ENCODE measurements at regions not wholly inside any gene's neighbourhood (a gene's known extent, or its start where the extent isn't known, plus 50 kb on each side); places are given as distances from the start of the nearest gene placed in this dataset.

GRCh38 chr4:166323250-166323649, 450.2 kb downstream of the TLL1 start:
- Histone ChIP-seq H3K9me3 (ENCODE audit: low read depth, low read length, poor library complexity, severe bottlenecking) (no peaks in the 10 kb centered on the region), H3K27ac (ENCODE audit: low read depth, low read length, poor library complexity, severe bottlenecking) (no peak overlapping the region), H3K4me3 (ENCODE audit: low read depth, low read length, poor library complexity, severe bottlenecking) (no peak overlapping the region), H3K27me3 (replicated peaks; ENCODE audit: insufficient read depth, low read depth, low read length, poor library complexity) (no peaks in the 10 kb centered on the region), H3K4me1 (ENCODE audit: insufficient read depth, low read length, poor library complexity, severe bottlenecking) (no peaks in the 10 kb centered on the region), H3K36me3 (ENCODE audit: insufficient read depth, low read length, poor library complexity, severe bottlenecking) (no peaks in the 10 kb centered on the region)
- ChIA-PET POLR2A (ENCODE audit: low non-redundant PET) (no interaction called here), CTCF (no interaction called here)
- no TSS peak for BruUV-seq (replicated peaks)
- TF ChIP-seq EZH2 (IDR thresholded peaks at IDR 0.05; ENCODE audit: borderline replicate concordance, low read depth, low read length, poor library complexity, severe bottlenecking), result no peak
- no peak for TF ChIP-seq CTCF (conservative IDR thresholded peaks at IDR 0.05; ENCODE audit: low read depth, low read length)
- no peak for DNase-seq (ENCODE audit: low spot score)
- intact Hi-C loops (cut with micrococcal nuclease; ENCODE audit: unreplicated experiment), result loop anchor here (5.0 kb wide), 1 partner anchor 269 kb away; no protein-coding TSS in a partner anchor

- intact Hi-C loops (cut with micrococcal nuclease; ENCODE audit: unreplicated experiment), result loop anchor here (5.0 kb wide), 1 partner anchor 268 kb away; no protein-coding TSS in a partner anchor
- ChIA-PET POLR2A (ENCODE audit: low non-redundant PET) (no interaction called here), CTCF (no interaction called here)
- Histone ChIP-seq H3K4me1 (ENCODE audit: insufficient read depth, low read length, poor library complexity, severe bottlenecking) (no peaks in the 10 kb centered on the region), H3K4me3 (ENCODE audit: low read depth, low read length, poor library complexity, severe bottlenecking) (no peak overlapping the region), H3K27ac (ENCODE audit: low read depth, low read length, poor library complexity, severe bottlenecking) (no peak overlapping the region), H3K36me3 (ENCODE audit: insufficient read depth, low read length, poor library complexity, severe bottlenecking) (no peaks in the 10 kb centered on the region), H3K27me3 (replicated peaks; ENCODE audit: insufficient read depth, low read depth, low read length, poor library complexity) (no peaks in the 10 kb centered on the region), H3K9me3 (ENCODE audit: low read depth, low read length, poor library complexity, severe bottlenecking) (no peaks in the 10 kb centered on the region)
- peak; percentile 62 for TF ChIP-seq CTCF (conservative IDR thresholded peaks at IDR 0.05; ENCODE audit: low read depth, low read length)
- no peak for TF ChIP-seq EZH2 (IDR thresholded peaks at IDR 0.05; ENCODE audit: borderline replicate concordance, low read depth, low read length, poor library complexity, severe bottlenecking)
- BruUV-seq (replicated peaks), result no TSS peak
- DNase-seq (ENCODE audit: low spot score), result peak; percentile 51
Observed at GRCh38 chr4:166324321-166324720, 451.3 kb downstream of the TLL1 start.

- Histone ChIP-seq H3K36me3 (ENCODE audit: insufficient read depth, low read length, poor library complexity, severe bottlenecking) (no peaks in the 10 kb centered on the region), H3K9me3 (ENCODE audit: low read depth, low read length, poor library complexity, severe bottlenecking) (no peaks in the 10 kb centered on the region), H3K4me1 (ENCODE audit: insufficient read depth, low read length, poor library complexity, severe bottlenecking) (no peaks in the 10 kb centered on the region), H3K27me3 (replicated peaks; ENCODE audit: insufficient read depth, low read depth, low read length, poor library complexity) (no peaks in the 10 kb centered on the region), H3K4me3 (ENCODE audit: low read depth, low read length, poor library complexity, severe bottlenecking) (no peak overlapping the region), H3K27ac (ENCODE audit: low read depth, low read length, poor library complexity, severe bottlenecking) (no peak overlapping the region)
- intact Hi-C loops (cut with micrococcal nuclease; ENCODE audit: unreplicated experiment), result no loop called here
- ChIA-PET CTCF (no interaction called here), POLR2A (ENCODE audit: low non-redundant PET) (no interaction called here)
- DNase-seq (ENCODE audit: low spot score), result no peak
- BruUV-seq (replicated peaks), result no TSS peak
- TF ChIP-seq EZH2 (IDR thresholded peaks at IDR 0.05; ENCODE audit: borderline replicate concordance, low read depth, low read length, poor library complexity, severe bottlenecking), result no peak
- TF ChIP-seq CTCF (conservative IDR thresholded peaks at IDR 0.05; ENCODE audit: low read depth, low read length), result no peak
Observed at GRCh38 chr4:166335256-166335938, 462.4 kb downstream of the TLL1 start.
